GM21367 (cell line): ENCODE measurements at regions not wholly inside any gene's neighbourhood (a gene's known extent, or its start where the extent isn't known, plus 50 kb on each side); places are given as distances from the start of the nearest gene placed in this dataset.
"Not testable (repeated sequence)": the region's sequence is repeated elsewhere in the genome, so short reads cannot be mapped to it uniquely, and the experiment has no call there.

Experiments
- ATAC-seq: cut with Tn5 transposase; IDR thresholded peaks from one replicate; pipeline ENCODE4 v1.9.1; 2021; ENCODE audit not compliant: unreplicated experiment

GRCh38 chr2:145801210-145801609 lies 1281.3 kb upstream of the ZEB2 start:
- ATAC-seq: no peak

- ATAC-seq: no peak
These were observed 1280.5 kb upstream of the ZEB2 start for GRCh38 chr2:145800151-145801091.

- no peak for ATAC-seq
These were observed 1279.7 kb upstream of the ZEB2 start for GRCh38 chr2:145799595-145800108.

- ATAC-seq: no peak
These were observed 1278.5 kb upstream of the ZEB2 start for GRCh38 chr2:145798419-145798818.

DNA sequence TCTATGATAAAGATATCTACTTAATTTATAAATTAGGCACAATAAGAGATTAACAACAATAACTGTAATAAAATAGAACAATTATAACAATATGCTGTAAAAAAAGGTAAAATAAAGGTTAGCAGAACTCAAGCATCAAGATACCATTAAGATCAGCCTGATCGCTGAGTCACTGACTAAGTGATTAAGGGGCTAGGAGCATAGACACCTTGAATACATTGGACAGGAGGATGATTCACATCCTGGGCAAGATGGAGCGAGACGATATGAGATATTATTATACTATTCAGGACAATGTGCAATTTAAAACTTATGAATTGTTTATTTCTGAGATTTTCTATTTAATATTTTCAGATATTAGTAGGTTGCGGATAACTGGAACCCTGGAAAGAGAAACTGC lies 1277.8 kb upstream of the ZEB2 start:
- ATAC-seq: no peak

DNA sequence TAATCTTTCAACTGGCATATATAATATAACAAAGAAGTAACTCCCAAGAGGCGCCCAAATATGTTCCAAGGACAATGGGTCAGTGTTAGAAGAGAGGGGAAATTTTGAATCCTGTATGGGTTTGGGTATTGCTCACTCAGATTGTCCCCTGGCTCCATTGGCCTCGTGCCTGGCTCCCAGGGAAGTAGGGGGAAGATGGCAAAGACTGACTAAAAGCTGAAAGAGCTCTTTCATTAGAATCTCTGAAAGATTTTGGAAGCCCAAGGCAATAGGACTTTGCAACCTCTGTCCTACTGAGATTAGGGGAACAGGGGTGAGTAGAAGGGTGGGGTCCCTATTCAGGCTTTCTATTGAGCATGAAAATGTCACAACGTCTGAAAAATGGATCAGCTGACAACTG lies 1272.8 kb upstream of the ZEB2 start:
- ATAC-seq: no peak

DNA sequence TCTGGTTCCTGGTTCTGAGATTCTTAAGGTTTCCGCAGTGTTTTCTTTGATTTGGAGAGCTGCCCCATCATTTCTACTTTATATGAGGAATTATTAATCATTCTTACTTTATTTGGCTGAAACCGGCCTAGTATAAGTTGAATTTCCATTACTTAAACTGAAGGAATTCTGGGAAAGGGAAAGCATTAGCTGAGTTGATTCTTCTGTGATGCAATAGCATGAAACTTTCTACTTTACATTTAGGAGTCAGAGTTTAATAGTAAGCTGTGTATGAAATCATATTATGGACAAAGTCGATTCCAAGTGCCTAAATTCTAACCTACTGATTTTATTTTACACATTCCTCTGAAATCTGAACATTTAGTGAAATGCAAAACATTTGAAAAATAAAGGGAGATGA lies 1269.7 kb upstream of the ZEB2 start:
- no peak for ATAC-seq

DNA sequence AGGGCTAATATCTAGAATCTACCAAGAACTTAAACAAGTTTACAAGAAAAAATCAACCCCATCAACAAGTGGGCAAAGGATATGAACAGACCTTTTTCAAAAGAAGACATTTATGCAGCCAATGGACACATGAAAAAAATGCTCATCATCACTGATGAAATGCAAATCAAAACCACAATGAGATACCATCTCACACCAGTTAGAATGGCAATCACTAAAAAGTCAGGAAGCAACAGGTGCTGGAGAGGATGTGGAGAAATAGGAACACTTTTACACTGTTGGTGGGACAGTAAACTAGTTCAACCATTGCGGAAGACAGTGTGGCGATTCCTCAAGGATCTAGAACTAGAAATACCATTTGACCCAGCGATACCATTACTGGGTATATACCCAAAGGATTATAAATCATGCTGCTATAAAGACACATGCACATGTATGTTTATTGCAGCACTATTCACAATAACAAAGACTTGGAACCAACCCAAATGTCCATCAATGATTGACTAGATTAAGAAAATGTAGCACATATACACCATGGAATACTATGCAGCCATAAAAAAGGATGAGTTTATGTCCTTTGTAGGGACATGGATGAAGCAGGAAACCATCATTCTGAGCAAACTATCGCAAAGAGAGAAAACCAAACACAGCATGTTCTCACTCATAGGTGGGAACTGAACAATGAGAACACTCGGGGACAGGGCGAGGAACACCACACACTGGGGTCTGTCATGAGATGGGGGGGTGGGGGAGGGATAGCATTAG lies 1267.9 kb upstream of the ZEB2 start:
- not testable (repeated sequence) for ATAC-seq

DNA sequence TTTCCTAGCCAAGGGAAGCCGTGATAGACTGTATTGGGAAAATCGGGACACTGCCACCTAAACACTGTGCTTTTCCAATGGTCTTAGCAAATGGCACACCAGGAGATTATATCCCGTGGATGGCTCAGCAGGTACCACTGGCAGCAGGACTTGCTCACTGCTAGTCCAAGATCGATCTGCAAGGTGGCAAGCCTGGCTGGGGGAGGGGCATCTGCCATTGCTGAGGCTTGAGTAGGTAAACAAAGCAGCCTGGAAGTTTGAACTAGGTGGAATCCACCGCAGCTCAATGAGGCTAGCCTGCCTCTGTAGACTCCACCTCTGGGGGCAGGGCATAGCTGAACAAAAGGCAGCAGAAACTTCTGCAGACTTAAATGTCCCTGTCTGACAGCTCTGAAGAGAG lies 1262.7 kb upstream of the ZEB2 start:
- not testable (repeated sequence) for ATAC-seq

DNA sequence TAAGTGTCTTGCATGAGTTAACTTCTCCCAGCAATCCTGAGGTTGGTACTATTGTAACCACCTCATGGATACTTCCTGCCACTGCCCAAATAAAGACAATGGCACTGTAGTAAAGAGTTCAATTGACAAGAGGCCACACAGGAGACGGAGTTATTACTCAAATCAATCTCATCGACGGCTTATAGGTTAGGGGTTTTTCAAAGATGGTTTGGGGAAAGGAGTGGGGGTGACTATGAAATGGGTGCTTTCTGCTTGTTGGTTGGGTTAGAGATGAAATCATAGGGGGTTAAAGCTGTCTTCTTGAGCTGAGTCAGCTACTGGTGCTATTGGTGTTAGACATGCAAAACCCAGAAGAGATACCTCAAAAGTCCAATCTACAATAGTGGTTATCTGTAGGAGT lies 1258.0 kb upstream of the ZEB2 start:
- no peak for ATAC-seq

DNA sequence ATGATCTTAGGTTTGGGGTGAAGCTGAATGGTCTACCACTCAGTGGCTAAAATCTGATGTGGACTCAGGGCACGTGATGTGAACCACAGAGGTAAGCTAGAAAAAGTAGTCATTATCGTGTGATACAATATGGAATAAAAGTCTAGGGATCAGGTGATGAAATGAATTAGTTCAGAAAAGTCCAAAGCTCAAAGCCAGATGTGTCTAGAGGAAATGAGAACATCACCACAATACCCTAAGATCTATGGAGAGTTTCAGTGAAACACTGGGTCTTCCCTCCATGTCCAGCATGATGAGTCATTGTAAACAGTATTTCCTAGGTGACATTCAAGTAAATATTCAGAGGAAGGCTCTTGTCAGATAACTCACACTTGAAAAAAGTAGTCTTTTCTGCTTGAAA lies 1257.4 kb upstream of the ZEB2 start:
- ATAC-seq: no peak

DNA sequence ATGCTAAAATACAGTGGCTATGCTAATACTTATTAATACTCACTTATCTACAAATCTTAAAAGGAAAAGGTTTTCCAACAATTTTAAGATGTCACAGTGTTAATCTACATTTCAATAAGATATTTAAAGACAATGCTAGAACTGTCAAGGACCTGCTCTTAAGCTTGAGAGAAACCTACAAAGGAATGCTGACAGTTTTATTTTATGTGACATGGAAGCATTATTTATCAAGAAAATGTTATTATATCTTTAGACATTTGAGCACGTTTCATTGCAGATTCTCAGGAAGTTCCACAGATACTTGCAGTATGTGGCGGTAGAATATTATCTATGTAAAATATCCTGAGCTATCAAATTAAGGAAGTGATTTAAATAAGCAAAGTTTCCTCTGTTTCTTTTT lies 1255.7 kb upstream of the ZEB2 start:
- ATAC-seq: no peak

DNA sequence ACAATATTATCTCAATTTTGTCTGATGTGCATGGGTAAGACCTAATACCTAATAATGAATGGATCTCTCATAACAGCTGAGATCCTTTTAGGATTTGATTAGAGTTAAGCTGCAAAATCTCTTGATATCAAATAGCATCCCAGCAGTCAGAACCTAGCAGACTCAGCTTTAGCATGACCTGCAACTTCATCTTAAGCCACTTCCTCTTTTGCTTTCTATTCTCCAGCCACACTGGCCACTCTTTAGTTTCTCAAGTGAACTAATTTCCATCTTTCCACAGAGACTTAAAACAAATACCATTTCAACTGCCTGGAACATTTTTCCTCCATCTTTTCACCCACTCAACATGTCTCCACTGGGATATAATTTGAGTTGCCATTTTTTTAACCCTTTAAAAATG lies 1251.6 kb upstream of the ZEB2 start:
- ATAC-seq: peak; percentile 98

DNA sequence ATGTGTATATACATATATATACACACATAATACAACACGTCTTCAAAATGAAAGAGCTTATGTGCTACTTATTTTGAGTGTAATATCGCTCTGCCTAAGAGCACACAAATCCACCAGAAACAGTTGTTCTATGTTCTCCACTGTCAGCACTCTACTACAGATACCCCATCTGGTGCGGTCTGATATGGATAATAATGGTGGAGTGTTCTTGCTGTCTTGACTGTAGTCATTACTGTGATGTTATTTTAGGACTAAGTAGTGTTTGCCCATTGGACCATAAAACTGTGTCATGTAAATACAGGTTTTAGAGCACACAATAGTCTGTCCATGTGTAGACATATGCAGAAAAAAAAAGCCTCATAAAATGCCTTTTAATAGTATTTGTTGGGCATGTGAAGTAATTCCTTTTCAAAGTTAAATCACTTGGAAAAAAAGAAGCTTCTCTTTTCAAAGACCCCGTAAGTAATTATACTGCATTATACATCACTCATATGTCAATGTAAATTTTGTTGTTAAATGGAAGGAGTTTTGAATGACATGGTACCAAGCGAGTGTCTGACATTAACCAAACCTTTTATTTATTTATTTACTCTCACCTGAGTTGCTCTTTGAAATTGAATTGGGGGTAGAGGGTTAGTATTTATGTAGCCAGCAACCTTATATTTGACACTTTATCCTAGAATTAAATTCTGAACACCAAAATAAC lies 1249.2 kb upstream of the ZEB2 start:
- ATAC-seq: no peak

GRCh38 chr2:145765874-145766273 lies 1246.0 kb upstream of the ZEB2 start:
- no peak for ATAC-seq

- no peak for ATAC-seq
These were observed 1244.7 kb upstream of the ZEB2 start for GRCh38 chr2:145764631-145765030.

GRCh38 chr2:145760781-145761649 lies 1241.1 kb upstream of the ZEB2 start:
- no peak for ATAC-seq

GRCh38 chr2:145759228-145759915 lies 1239.5 kb upstream of the ZEB2 start:
- ATAC-seq: no peak

DNA sequence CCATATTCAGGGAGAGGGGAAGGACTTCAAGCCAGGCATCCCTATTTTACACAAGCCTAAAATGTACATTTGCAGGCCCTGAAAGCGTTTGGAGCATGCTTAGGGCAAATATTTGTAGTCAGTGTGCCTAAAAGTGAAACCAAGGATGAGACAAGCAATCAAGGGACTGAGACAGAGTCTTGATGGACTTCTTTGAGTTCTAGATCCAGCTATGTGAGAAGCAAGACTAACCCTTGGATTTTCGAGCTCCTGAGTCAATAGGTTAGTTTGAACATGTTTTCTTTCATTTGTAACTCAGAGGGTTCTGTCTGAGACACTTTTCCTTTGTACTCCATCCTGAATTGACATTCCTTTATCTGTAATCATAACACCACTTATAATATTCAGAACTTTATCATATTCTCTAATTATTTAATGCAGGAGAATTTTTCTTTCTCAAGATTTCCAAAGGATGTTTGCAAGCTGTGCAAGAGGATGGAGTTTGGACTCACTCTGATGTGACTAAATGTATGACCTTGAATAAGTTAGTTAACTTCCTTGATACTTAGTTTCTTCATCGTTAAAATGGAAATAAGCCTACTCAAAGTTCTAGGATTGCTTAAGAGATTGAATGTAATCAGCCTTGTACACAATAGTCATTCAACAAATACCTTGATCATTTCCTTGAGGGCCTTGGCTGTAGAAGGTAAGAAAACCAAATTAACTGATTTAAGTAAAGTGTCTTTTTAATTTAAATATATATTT lies 1237.8 kb upstream of the ZEB2 start:
- ATAC-seq: no peak
